ENCODE measurements at regions not wholly inside any gene's neighbourhood (a gene's known extent, or its start where the extent isn't known, plus 50 kb on each side); places are given as distances from the start of the nearest gene placed in this dataset.

DNA sequence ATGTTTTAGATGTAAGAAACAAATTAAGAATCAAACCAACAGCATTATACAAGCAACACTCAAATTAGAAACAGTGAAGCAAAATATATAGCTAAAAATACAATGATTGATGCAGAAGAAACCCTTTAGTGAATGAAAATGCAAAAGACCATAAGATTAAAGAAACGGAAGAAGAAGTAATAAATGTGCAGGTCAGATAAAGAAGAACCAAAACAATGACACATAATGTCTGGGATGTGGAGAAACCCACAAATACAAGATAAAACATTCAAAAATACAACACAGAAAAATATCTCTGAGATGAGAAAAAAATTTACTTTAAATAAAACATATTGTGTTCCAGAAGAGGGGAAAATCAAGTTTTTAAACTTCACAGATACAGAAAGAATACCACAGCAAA lies 73.4 kb upstream of the AVPR1A start:
- FAIRE-seq: no peak

DNA sequence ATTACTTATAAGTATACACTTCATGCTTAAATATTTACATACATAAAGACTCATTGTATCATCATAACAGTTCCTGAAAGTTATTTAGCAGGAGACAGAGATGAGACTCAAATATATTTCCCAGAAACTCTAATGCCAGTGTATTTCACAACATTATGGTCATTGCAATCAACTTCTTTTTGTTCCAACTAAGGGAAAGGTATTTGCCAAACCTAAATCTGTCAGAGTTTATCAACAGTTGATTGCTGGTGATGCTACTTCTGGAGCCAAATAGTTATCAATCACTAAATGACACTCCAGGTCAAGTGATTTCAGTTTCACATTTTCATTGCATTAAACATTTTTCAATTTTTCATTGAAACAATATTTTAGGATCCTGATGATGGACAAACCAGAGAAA lies 72.1 kb upstream of the AVPR1A start:
- no peak for FAIRE-seq

DNA sequence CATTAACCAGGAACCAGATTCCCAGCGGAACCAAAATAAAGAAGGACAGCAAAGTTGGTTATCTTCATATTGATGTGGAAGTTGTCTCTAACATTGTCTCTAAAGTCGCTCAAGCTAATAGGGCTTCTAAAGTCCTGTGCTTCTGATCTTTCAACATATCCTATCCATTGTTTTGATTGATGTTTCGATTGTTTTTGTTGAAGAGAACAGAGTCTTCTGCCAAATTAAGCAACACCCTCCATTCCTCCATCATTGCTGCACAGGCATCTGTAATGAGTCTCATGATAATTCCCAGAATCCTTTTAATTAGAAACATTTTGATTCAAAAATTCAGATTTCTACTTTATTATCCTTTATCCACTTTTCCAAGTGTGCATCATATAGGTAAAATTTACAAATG lies 71.6 kb upstream of the AVPR1A start:
- FAIRE-seq: no peak

DNA sequence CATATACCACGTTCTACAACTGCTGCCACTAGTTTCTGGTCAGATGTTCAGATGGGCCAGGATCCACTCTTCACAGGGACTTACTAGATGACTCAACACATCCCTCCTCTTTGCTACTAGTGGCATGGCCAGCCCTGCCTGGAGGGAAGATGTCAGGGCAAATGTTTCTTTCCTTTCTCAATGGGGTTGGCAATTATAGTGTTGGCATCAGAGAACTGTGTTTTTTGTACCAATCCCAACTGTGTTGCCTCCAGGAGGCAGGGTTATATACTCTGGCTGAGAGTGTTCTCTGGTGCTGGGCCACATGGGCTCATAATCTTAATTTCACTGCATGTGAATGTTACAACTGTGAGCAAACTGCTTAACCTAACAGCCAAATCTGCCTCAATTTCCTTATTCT lies 69.9 kb upstream of the AVPR1A start:
- no peak for FAIRE-seq

DNA sequence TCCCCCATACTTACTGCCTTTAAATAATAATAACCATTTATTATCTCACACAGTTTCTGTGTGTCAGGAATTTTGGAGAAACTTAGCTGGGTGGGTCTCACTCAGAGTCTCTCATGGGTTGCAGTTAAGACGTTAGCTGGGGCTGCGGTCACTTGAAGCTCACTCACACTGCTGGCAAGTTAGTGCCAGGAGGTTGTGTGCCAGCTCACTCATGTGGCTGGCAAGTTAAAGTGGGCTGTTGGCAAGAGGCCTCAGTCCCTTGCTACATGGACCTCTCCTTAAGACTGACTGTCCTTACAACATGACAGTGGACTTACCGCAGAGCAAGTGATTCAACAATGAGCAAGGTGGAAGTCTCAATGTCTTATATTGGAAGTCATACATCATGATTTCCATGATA lies 61.3 kb upstream of the AVPR1A start:
- FAIRE-seq: no peak

DNA sequence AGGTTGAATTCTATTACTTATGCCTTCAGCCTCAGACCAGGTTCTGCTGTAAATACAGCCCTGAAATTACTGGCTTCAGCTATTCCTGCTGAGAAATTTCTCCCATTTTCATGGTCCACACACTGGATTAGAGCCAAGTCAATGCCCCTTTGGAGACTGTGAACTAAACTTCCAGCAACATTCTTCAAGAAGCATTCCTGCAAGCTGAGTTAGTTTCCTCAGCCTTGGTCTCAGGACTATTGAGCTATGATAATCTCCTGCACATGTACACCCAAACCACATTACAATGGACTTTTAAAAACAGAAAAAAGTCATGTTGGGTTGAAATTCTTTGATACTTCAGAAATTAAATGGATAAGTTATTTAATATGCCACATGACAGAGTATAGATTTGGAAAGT lies 58.0 kb upstream of the AVPR1A start:
- no peak for FAIRE-seq

DNA sequence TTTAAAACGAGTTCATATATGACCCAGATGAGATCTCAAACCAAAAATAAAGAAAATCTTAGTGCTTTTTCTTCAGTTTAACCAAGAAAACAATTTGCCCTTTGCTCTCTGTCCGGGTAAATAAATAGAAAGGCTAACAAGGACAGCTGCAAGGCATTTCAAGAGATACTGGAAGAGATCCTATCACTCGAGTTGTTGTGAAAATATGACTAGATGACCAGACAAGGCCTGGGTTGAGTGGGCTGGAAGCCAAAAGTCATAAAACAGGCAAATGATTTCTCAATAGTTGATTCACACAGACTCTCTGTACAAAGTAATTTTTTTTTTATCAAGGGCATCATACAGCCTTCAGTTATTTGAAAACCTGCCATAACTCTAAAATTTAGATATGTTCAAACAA lies 55.9 kb upstream of the AVPR1A start:
- FAIRE-seq: no peak

DNA sequence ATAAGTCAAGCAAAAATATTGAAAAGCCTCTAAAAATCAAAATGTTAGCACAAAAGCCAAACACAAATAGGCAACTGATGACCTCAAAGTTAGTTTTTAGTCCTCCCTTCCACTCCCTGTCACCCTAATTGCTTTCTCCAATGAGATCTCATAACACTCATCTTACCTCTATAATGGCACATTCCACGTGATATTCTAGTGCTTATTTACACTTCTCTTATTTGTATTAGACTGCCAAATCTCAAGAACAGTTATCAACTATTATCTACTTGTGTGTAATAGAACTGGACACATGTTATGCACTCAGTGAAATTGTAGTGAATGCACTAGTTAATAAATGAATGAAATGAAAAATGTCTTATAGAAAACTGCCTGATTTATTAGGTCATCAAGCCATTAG lies 55.5 kb upstream of the AVPR1A start:
- FAIRE-seq: no peak

Measured in islet of Langerhans (tissue), 1 donor.